ENCODE measurements at regions not wholly inside any gene's neighbourhood (a gene's known extent, or its start where the extent isn't known, plus 50 kb on each side); places are given as distances from the start of the nearest gene placed in this dataset.

DNA sequence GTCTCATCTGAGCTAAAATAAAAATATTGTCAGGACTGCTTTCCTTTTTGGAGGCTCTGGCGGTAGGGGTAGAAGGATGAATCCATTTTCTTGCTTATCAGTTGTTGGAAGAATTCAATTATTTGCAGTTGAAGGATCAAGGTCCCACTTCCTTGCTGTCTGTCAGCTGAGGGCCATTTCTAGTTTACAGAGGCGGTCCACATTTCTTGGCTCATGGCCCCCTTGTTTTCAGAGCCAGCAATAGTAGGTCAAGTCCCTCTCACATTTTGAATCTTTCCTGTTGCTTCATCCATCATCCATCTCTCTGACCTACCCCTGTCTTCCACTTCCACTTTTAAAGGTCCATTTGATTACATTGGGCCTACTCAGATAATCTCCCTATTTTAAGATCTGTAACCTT, 1099.3 kb upstream of the DIAPH2 start:
- H3K9ac ChIP-seq (ENCODE audit: insufficient read length, low read depth) = no peak overlapping the region
- H3K27me3 ChIP-seq (ENCODE audit: insufficient read depth, insufficient read length) = no peaks in the 10 kb centered on the region
- no peaks in the 10 kb centered on the region for H3K4me1 ChIP-seq (ENCODE audit: insufficient read depth, insufficient read length)
- no peak for DNase-seq (ENCODE audit: low read depth, low spot score)
- TF ChIP-seq ZNF274 (IDR thresholded peaks at IDR 0.05; ENCODE audit: low read depth, low read length) (no peak), SUZ12 (IDR thresholded peaks at IDR 0.05; ENCODE audit: extremely low read depth, insufficient read depth, insufficient read length) (no peak), YY1 (IDR thresholded peaks at IDR 0.05; ENCODE audit: insufficient read depth, insufficient read length) (no peak)
- H3K36me3 ChIP-seq (ENCODE audit: insufficient read depth, insufficient read length, low read length) = no peaks in the 10 kb centered on the region
- H3K4me3 ChIP-seq (ENCODE audit: insufficient read length, low read depth) = no peak overlapping the region
- H3K9me3 ChIP-seq (ENCODE audit: insufficient read depth, low read length) = no peaks in the 10 kb centered on the region

DNA sequence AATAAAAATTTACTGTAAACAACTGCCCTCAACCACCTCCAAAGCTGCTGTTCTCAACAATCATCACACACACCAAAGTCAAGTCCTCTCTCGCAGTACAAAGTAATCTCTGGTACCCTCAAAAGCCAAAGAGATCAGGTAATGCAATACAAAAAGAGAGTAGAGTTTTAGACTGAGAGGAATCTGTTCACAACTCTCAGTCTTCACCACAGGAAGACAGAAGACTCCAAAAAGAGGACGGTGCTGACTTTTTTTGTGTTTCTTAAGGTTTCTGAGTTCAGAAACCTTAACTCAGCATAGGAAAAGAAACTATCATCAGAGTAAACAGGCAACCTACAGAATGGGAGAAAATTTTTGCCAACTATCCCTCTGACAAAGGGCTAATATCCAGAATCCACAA, 1072.3 kb upstream of the DIAPH2 start:
- Histone ChIP-seq H3K9ac (ENCODE audit: insufficient read length, low read depth) (no peak overlapping the region), H3K36me3 (ENCODE audit: insufficient read depth, insufficient read length, low read length) (no peaks in the 10 kb centered on the region), H3K9me3 (ENCODE audit: insufficient read depth, low read length) (no peaks in the 10 kb centered on the region), H3K27me3 (ENCODE audit: insufficient read depth, insufficient read length) (no peaks in the 10 kb centered on the region), H3K4me1 (ENCODE audit: insufficient read depth, insufficient read length) (no peaks in the 10 kb centered on the region), H3K4me3 (ENCODE audit: insufficient read length, low read depth) (no peak overlapping the region)
- no peak for TF ChIP-seq ZNF274 (IDR thresholded peaks at IDR 0.05; ENCODE audit: low read depth, low read length)
- no peak for TF ChIP-seq YY1 (IDR thresholded peaks at IDR 0.05; ENCODE audit: insufficient read depth, insufficient read length)
- no peak for TF ChIP-seq SUZ12 (IDR thresholded peaks at IDR 0.05; ENCODE audit: extremely low read depth, insufficient read depth, insufficient read length)
- DNase-seq (ENCODE audit: low read depth, low spot score) = no peak

DNA sequence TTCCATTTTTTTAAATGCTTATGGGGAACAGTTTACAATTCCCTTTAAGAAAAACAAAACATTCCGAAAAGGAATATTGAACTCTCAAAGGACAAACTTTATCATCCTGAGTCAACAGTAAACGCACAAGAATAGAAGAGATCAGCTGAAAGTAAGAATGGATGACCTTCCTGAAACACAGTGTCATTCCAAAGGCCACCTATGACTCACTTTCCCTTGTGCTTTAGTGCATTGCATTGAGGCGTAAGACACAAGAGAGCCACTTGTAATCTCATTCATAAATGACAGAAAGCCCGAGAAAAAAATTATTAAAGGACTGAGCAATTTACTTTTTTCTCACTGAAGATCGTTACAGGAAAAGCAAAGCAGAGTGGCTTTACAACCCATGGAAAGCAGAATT, 1062.4 kb upstream of the DIAPH2 start:
- Histone ChIP-seq H3K27me3 (ENCODE audit: insufficient read depth, insufficient read length) (no peaks in the 10 kb centered on the region), H3K9ac (ENCODE audit: insufficient read length, low read depth) (no peak overlapping the region), H3K9me3 (ENCODE audit: insufficient read depth, low read length) (no peaks in the 10 kb centered on the region), H3K36me3 (ENCODE audit: insufficient read depth, insufficient read length, low read length) (no peaks in the 10 kb centered on the region), H3K4me3 (ENCODE audit: insufficient read length, low read depth) (no peak overlapping the region), H3K4me1 (ENCODE audit: insufficient read depth, insufficient read length) (no peaks in the 10 kb centered on the region)
- no peak for DNase-seq (ENCODE audit: low read depth, low spot score)
- no peak for TF ChIP-seq YY1 (IDR thresholded peaks at IDR 0.05; ENCODE audit: insufficient read depth, insufficient read length)
- TF ChIP-seq ZNF274 (IDR thresholded peaks at IDR 0.05; ENCODE audit: low read depth, low read length) = no peak
- no peak for TF ChIP-seq SUZ12 (IDR thresholded peaks at IDR 0.05; ENCODE audit: extremely low read depth, insufficient read depth, insufficient read length)

DNA sequence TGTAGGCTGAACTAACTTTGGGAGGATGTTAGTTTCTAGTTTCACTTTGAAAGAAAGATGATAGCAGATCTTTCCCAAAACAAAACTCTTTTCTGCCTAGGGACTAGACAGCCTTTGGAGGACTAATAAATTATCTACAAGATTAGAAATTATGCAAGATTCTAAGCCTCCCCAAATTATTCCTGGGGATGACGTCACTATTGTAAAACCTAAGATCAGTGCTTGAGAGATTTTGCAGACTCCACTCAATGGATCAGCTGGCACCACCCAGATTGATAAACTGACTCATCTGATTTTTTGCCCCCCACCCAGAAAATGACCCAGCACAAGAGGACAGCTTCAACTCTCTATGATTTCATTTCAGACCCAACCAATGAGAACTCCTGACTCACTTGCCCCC, 1057.9 kb upstream of the DIAPH2 start:
- H3K9me3 ChIP-seq (ENCODE audit: insufficient read depth, low read length) = peaks cover 20% of the 10 kb centered on the region
- H3K4me3 ChIP-seq (ENCODE audit: insufficient read length, low read depth) = no peak overlapping the region
- TF ChIP-seq YY1 (IDR thresholded peaks at IDR 0.05; ENCODE audit: insufficient read depth, insufficient read length) (no peak), SUZ12 (IDR thresholded peaks at IDR 0.05; ENCODE audit: extremely low read depth, insufficient read depth, insufficient read length) (no peak), ZNF274 (IDR thresholded peaks at IDR 0.05; ENCODE audit: low read depth, low read length) (no peak)
- H3K4me1 ChIP-seq (ENCODE audit: insufficient read depth, insufficient read length) = no peaks in the 10 kb centered on the region
- no peaks in the 10 kb centered on the region for H3K27me3 ChIP-seq (ENCODE audit: insufficient read depth, insufficient read length)
- no peaks in the 10 kb centered on the region for H3K36me3 ChIP-seq (ENCODE audit: insufficient read depth, insufficient read length, low read length)
- no peak overlapping the region for H3K9ac ChIP-seq (ENCODE audit: insufficient read length, low read depth)
- no peak for DNase-seq (ENCODE audit: low read depth, low spot score)

DNA sequence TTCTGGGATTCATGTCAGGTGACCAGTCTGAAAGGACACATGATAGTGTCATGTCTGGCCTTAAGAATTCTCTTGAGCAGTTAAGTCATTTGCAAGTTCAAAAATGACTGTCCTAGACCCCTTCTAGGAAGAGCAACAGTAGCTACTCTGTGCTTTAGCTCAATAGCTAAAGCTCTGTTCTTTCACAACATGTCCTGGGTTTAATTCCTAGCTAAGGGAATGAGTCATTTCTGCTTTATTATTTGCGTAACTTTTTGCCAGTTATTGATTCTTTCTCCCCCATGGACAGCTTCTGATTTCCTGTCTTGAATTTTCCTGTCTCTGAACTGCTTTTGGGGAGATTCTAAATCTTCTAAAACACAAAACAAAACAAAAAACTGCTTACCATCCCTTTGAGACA, 1055.8 kb upstream of the DIAPH2 start:
- no peaks in the 10 kb centered on the region for H3K36me3 ChIP-seq (ENCODE audit: insufficient read depth, insufficient read length, low read length)
- H3K9me3 ChIP-seq (ENCODE audit: insufficient read depth, low read length) = peaks cover 24% of the 10 kb centered on the region
- DNase-seq (ENCODE audit: low read depth, low spot score) = no peak
- no peak for TF ChIP-seq YY1 (IDR thresholded peaks at IDR 0.05; ENCODE audit: insufficient read depth, insufficient read length)
- TF ChIP-seq ZNF274 (IDR thresholded peaks at IDR 0.05; ENCODE audit: low read depth, low read length) = no peak
- H3K4me1 ChIP-seq (ENCODE audit: insufficient read depth, insufficient read length) = no peaks in the 10 kb centered on the region
- no peaks in the 10 kb centered on the region for H3K27me3 ChIP-seq (ENCODE audit: insufficient read depth, insufficient read length)
- H3K9ac ChIP-seq (ENCODE audit: insufficient read length, low read depth) = no peak overlapping the region
- no peak overlapping the region for H3K4me3 ChIP-seq (ENCODE audit: insufficient read length, low read depth)

DNA sequence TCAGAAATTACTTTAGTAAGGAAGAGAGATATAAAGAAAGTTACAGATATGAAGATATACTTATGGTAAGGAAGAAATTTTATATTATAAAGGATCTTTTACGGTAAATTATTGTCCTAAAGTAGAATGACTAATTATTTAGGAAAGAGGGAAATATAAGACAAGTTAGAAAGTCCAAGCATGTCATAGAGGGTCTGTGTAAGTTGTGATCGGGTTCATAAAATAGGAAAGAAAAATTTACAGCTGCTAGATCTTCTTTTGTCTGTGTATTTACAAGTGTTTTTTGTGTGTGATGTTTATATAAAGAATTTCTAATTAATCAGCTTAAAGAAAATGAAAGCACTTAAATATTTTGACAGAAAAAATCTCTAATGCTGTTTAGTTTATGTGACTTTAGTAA, 1054.9 kb upstream of the DIAPH2 start:
- H3K4me3 ChIP-seq (ENCODE audit: insufficient read length, low read depth) = no peak overlapping the region
- H3K4me1 ChIP-seq (ENCODE audit: insufficient read depth, insufficient read length) = no peaks in the 10 kb centered on the region
- H3K36me3 ChIP-seq (ENCODE audit: insufficient read depth, insufficient read length, low read length) = no peaks in the 10 kb centered on the region
- peaks cover 24% of the 10 kb centered on the region for H3K9me3 ChIP-seq (ENCODE audit: insufficient read depth, low read length)
- no peak overlapping the region for H3K9ac ChIP-seq (ENCODE audit: insufficient read length, low read depth)
- TF ChIP-seq ZNF274 (IDR thresholded peaks at IDR 0.05; ENCODE audit: low read depth, low read length) (no peak), SUZ12 (IDR thresholded peaks at IDR 0.05; ENCODE audit: extremely low read depth, insufficient read depth, insufficient read length) (no peak), YY1 (IDR thresholded peaks at IDR 0.05; ENCODE audit: insufficient read depth, insufficient read length) (no peak)
- no peaks in the 10 kb centered on the region for H3K27me3 ChIP-seq (ENCODE audit: insufficient read depth, insufficient read length)
- DNase-seq (ENCODE audit: low read depth, low spot score) = no peak

DNA sequence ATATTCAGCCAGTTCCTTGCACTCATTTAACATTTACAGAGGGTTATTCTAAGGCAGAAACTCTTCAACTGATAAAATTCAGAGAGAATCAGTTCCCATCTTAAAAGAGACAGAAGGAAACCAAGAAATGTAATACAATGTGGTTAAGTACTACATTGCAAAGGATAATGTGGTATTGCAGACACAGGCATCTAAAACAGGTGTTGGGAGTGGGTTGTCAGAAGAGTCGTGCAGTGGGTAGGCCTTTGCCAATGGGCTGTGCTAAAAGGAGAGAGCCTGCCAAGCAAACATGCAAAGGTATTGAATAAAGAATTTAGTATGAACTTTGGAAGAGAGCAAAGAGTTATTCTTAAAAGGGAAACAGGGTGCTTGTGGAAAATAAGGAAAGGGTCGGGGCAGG, 1044.4 kb upstream of the DIAPH2 start:
- H3K4me1 ChIP-seq (ENCODE audit: insufficient read depth, insufficient read length) = no peaks in the 10 kb centered on the region
- no peaks in the 10 kb centered on the region for H3K27me3 ChIP-seq (ENCODE audit: insufficient read depth, insufficient read length)
- no peak for DNase-seq (ENCODE audit: low read depth, low spot score)
- H3K9ac ChIP-seq (ENCODE audit: insufficient read length, low read depth) = no peak overlapping the region
- H3K9me3 ChIP-seq (ENCODE audit: insufficient read depth, low read length) = no peaks in the 10 kb centered on the region
- no peaks in the 10 kb centered on the region for H3K36me3 ChIP-seq (ENCODE audit: insufficient read depth, insufficient read length, low read length)
- TF ChIP-seq ZNF274 (IDR thresholded peaks at IDR 0.05; ENCODE audit: low read depth, low read length) = no peak
- TF ChIP-seq SUZ12 (IDR thresholded peaks at IDR 0.05; ENCODE audit: extremely low read depth, insufficient read depth, insufficient read length) = no peak
- no peak for TF ChIP-seq YY1 (IDR thresholded peaks at IDR 0.05; ENCODE audit: insufficient read depth, insufficient read length)
- H3K4me3 ChIP-seq (ENCODE audit: insufficient read length, low read depth) = no peak overlapping the region

DNA sequence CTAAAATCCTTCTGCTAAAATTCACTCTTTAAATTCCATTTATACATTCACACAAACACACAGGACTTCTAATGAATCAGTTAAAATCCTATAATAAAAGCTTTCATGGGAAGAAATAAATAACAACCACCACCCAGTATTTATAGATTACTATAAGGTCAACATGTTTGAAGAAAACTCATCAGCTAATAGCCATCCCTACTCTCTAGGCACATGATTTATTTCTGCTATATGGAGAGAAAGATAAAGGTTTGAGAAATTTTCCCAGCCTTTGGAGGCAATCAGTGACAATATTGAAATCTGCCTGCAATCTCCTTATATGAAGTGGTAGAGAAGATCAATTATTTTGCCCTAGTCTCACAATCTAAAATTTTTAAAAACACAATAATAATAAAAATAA, 1038.9 kb upstream of the DIAPH2 start:
- Histone ChIP-seq H3K9ac (ENCODE audit: insufficient read length, low read depth) (no peak overlapping the region), H3K4me1 (ENCODE audit: insufficient read depth, insufficient read length) (no peaks in the 10 kb centered on the region), H3K9me3 (ENCODE audit: insufficient read depth, low read length) (no peaks in the 10 kb centered on the region), H3K4me3 (ENCODE audit: insufficient read length, low read depth) (no peak overlapping the region), H3K36me3 (ENCODE audit: insufficient read depth, insufficient read length, low read length) (no peaks in the 10 kb centered on the region), H3K27me3 (ENCODE audit: insufficient read depth, insufficient read length) (no peaks in the 10 kb centered on the region)
- DNase-seq (ENCODE audit: low read depth, low spot score) = no peak
- no peak for TF ChIP-seq SUZ12 (IDR thresholded peaks at IDR 0.05; ENCODE audit: extremely low read depth, insufficient read depth, insufficient read length)
- TF ChIP-seq YY1 (IDR thresholded peaks at IDR 0.05; ENCODE audit: insufficient read depth, insufficient read length) = no peak
- no peak for TF ChIP-seq ZNF274 (IDR thresholded peaks at IDR 0.05; ENCODE audit: low read depth, low read length)

All from NT2/D1 (cell line).